GM10248 (cell line): ENCODE measurements at regions not wholly inside any gene's neighbourhood (a gene's known extent, or its start where the extent isn't known, plus 50 kb on each side); places are given as distances from the start of the nearest gene placed in this dataset.

Source experiments
- CTCF ChIA-PET: fragments of 300-600 bp; sonication (Branson Sonifier 250); formaldehyde crosslinking; extraction: SDS; loops from one replicate; lab custom pipeline; 2021; ENCODE audit warnings: antibody characterized with exemption; lab: Yijun Ruan, JAX
- POLR2A ChIA-PET: fragments of 350-650 bp; sonication (Branson Sonifier 250); formaldehyde crosslinking; extraction: SDS; loops from one replicate; lab custom pipeline; 2020; ENCODE audit warnings: antibody characterized with exemption; lab: Yijun Ruan, JAX
- DNase-seq: peaks from one replicate; pipeline ENCODE4 v3.0.0; 2012; ENCODE audit errors: extremely low spot score
- CTCF ChIP-seq: IDR thresholded peaks from 2 replicates; pipeline ENCODE4 v1.5.1; 2012; ENCODE audit warnings: mild to moderate bottlenecking, low read depth; ENCODE audit errors: extremely low read depth, missing control alignments, control extremely low read depth

- CTCF ChIA-PET = no interaction called here
- POLR2A ChIA-PET = no interaction called here
- no peak for TF ChIP-seq CTCF
- DNase-seq = no peak
Measured at GRCh38 chr15:95830281-95830680, 500.2 kb upstream of the NR2F2 start.

- DNase-seq = no peak
- TF ChIP-seq CTCF = no peak
- CTCF ChIA-PET = no interaction called here
- POLR2A ChIA-PET = no interaction called here
Measured at GRCh38 chr15:95832668-95833067, 497.8 kb upstream of the NR2F2 start.

- ChIA-PET POLR2A (no interaction called here), CTCF (interaction anchor here (1.5 kb wide), 1 partner anchor 9 kb away, joined by 3 read pairs; no protein-coding TSS in a partner anchor)
- no peak for DNase-seq
- no peak for TF ChIP-seq CTCF
Measured at GRCh38 chr15:95834028-95834804, 496.3 kb upstream of the NR2F2 start.

- DNase-seq = no peak
- POLR2A ChIA-PET = no interaction called here
- no peak for TF ChIP-seq CTCF
- CTCF ChIA-PET = no interaction called here
Measured at GRCh38 chr15:95836536-95836935, 494.0 kb upstream of the NR2F2 start.

- no peak for TF ChIP-seq CTCF
- CTCF ChIA-PET = interaction anchor here (1.1 to 1.3 kb wide), 2 partner anchors 14 to 15 kb away, joined by 3 read pairs; no protein-coding TSS in a partner anchor
- POLR2A ChIA-PET = no interaction called here
- no peak for DNase-seq
Measured at GRCh38 chr15:95837341-95838004, 493.0 kb upstream of the NR2F2 start.

GRCh38 chr15:95839367-95839782 lies 491.1 kb upstream of the NR2F2 start:
- CTCF ChIA-PET = interaction anchor here (1.5 kb wide), 1 partner anchor 83 kb away, joined by 3 read pairs; no protein-coding TSS in a partner anchor
- DNase-seq = no peak
- no peak for TF ChIP-seq CTCF
- POLR2A ChIA-PET = no interaction called here
